Upper lobe of right lung (tissue), 1 donor: ENCODE measurements at regions not wholly inside any gene's neighbourhood (a gene's known extent, or its start where the extent isn't known, plus 50 kb on each side); places are given as distances from the start of the nearest gene placed in this dataset.

ENCODE experiments used
- ATAC-seq: fragments of 200-7000 bp; cut with Tn5 transposase; one replicate; pipeline ENCODE4 v1.9.1; 2020; ENCODE audit warnings: mild to moderate bottlenecking, moderate library complexity
- DNase-seq: peaks from one replicate; pipeline ENCODE4 v3.0.0-alpha.2; 2020
- H3K27ac ChIP-seq: fragments of 200-600 bp; one replicate; pipeline ENCODE4 v1.8.0; 2022
- H3K27me3 ChIP-seq: fragments of 200-600 bp; one replicate; pipeline ENCODE4 v1.8.0; 2022; ENCODE audit warnings: mild to moderate bottlenecking
- H3K36me3 ChIP-seq: fragments of 200-600 bp; one replicate; pipeline ENCODE4 v1.8.0; 2022
- H3K4me1 ChIP-seq: fragments of 200-600 bp; one replicate; pipeline ENCODE4 v1.8.0; 2022
- H3K4me3 ChIP-seq: fragments of 200-600 bp; one replicate; pipeline ENCODE4 v1.8.0; 2022; ENCODE audit warnings: mild to moderate bottlenecking
- H3K9me3 ChIP-seq: fragments of 200-600 bp; one replicate; pipeline ENCODE4 v1.8.0; 2022
- intact Hi-C: fragments of 100-400 bp; cut with DNase I; formaldehyde crosslinking; loops from one replicate; pipeline ENCODE4 v1.11.0; 2022
- TF ChIP-seq, protein P1 (sequence below): fragments of 200-600 bp; IDR thresholded peaks from one replicate; pipeline ENCODE4 v1.8.0; 2022; ENCODE audit warnings: antibody characterized with exemption
- donor health status: DM: no; HTN: yes; CAD: no; lungs with severe emphysema.

DNA sequence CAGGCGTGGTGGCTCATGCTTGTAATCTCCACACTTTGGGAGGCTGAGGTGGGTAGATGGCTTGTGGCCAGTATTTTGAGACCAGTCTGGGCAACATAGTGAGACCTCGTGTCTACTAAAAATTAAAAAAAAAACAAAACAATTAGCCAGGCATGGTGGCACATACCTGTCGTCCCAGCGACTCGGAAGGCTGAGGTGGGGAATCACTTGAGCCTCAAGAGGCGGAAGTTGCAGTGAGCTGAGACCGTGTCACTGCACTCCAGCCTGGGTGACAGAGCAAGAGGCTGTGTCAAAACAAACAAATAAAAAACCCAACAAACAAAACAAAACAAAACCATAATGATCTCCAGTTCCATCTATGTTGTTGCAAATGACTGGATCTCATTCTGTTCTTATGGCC, 341.3 kb upstream of the CFAP20DC start:
- Histone ChIP-seq H3K36me3 (no peaks in the 10 kb centered on the region), H3K9me3 (no peaks in the 10 kb centered on the region), H3K27ac (no peak overlapping the region), H3K4me1 (peaks cover 2% of the 10 kb centered on the region), H3K4me3 (no peak overlapping the region), H3K27me3 (no peaks in the 10 kb centered on the region)
- intact Hi-C loops = no loop called here
- no peak for ATAC-seq
- DNase-seq = no peak
- TF ChIP-seq, protein P1, sequence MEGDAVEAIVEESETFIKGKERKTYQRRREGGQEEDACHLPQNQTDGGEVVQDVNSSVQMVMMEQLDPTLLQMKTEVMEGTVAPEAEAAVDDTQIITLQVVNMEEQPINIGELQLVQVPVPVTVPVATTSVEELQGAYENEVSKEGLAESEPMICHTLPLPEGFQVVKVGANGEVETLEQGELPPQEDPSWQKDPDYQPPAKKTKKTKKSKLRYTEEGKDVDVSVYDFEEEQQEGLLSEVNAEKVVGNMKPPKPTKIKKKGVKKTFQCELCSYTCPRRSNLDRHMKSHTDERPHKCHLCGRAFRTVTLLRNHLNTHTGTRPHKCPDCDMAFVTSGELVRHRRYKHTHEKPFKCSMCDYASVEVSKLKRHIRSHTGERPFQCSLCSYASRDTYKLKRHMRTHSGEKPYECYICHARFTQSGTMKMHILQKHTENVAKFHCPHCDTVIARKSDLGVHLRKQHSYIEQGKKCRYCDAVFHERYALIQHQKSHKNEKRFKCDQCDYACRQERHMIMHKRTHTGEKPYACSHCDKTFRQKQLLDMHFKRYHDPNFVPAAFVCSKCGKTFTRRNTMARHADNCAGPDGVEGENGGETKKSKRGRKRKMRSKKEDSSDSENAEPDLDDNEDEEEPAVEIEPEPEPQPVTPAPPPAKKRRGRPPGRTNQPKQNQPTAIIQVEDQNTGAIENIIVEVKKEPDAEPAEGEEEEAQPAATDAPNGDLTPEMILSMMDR = no peak

DNA sequence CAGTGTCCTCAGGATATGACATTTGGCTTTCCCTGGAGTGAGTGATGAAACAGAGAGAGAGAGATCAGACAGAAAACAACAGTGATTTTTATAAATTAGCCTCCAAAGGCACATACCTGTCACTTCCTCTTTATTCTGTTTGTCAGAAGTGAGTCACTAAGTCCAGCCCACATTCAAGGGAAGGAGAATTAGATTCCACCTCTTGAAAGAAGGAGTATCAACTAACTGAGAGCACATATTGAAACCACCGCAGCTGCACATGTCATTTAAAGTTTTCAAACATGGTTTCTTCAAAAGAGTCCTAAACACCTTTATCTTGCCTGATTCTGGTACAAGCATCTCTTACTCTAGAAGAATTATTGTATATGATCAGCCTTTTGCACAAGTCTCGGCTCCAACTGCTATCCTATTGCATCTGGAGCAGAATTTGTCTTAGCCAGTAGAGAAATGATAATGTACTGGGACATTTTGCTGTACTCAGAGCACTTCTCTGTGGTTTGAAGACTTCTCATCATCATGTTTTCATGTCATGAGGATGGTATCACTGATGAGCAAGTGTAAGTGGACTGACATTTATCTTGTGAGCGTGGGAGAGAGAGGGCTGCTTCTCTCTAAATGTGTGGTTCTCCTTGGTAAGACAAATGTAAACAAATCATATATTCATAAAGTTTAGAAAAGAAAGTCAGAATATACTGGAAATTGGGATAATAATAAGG, 338.9 kb upstream of the CFAP20DC start:
- Histone ChIP-seq H3K36me3 (no peaks in the 10 kb centered on the region), H3K9me3 (no peaks in the 10 kb centered on the region), H3K27ac (no peak overlapping the region), H3K27me3 (no peaks in the 10 kb centered on the region), H3K4me1 (peaks cover 2% of the 10 kb centered on the region), H3K4me3 (no peak overlapping the region)
- intact Hi-C loops = no loop called here
- no peak for ATAC-seq
- TF ChIP-seq, protein P1 = no peak
- no peak for DNase-seq

DNA sequence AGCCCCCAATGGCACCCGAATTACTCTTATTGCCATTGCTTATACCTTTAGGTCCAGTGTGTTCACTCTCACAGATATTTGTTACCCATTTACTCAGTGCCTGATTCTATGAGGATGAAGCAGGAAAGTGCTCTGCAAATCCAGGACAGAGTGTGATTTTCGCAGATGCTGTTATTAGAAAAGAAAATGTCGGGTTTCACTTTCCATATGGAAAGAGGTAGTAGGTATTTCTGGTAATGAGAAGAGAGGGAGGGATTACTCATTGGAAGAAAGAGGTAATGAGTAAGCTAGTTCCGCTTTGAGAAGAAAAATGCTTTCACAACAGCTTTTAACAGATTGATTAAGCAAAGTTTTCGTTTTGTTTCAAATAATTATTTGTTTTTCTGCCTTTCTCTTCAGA, 336.3 kb upstream of the CFAP20DC start:
- Histone ChIP-seq H3K36me3 (no peaks in the 10 kb centered on the region), H3K27me3 (no peaks in the 10 kb centered on the region), H3K4me3 (no peak overlapping the region), H3K9me3 (no peaks in the 10 kb centered on the region), H3K27ac (no peak overlapping the region), H3K4me1 (peaks cover 2% of the 10 kb centered on the region)
- DNase-seq (no peak), ATAC-seq (peak; percentile 61)
- intact Hi-C loops = no loop called here
- TF ChIP-seq, protein P1 = no peak

GRCh38 chr3:59385547-59385946, 335.7 kb upstream of the CFAP20DC start:
- no peak for DNase-seq
- Histone ChIP-seq H3K27ac (no peak overlapping the region), H3K4me1 (peaks cover 2% of the 10 kb centered on the region), H3K9me3 (no peaks in the 10 kb centered on the region), H3K27me3 (no peaks in the 10 kb centered on the region), H3K36me3 (no peaks in the 10 kb centered on the region), H3K4me3 (no peak overlapping the region)
- TF ChIP-seq, protein P1 = no peak
- intact Hi-C loops = no loop called here
- ATAC-seq = no peak

DNA sequence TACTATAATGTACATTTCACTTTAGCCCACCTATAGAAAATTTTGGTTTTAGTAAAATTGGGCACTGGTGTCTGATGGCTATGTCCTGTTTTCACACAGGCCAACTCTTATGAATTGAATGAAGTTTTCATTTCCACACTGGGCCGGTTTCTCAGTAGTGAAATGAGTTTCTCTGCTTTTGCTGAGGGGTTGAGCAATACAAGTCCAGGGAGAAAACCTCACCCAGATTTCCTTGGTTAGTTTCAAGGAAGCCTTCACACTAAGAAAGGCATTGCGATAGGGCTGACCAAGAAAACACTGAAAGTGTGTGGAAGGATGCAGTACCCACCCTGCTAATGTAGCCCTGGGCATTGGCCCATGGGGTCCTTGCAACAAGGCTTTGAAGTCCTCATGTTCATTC, 331.5 kb upstream of the CFAP20DC start:
- no peak for ATAC-seq

More for the DNA sequence above, 331.5 kb upstream of the CFAP20DC start:
- H3K4me1 ChIP-seq = no peaks in the 10 kb centered on the region
- no peaks in the 10 kb centered on the region for H3K9me3 ChIP-seq
- intact Hi-C loops = no loop called here
- no peaks in the 10 kb centered on the region for H3K36me3 ChIP-seq
- H3K27ac ChIP-seq = no peak overlapping the region
- H3K4me3 ChIP-seq = no peak overlapping the region
- DNase-seq = no peak
- H3K27me3 ChIP-seq = no peaks in the 10 kb centered on the region
- TF ChIP-seq, protein P1 = no peak
